Stimulated activated CD8-positive, alpha-beta memory T cell treated with anti-CD3 and anti-CD28 coated beads, Interleukin-7, amount 100 ng/mL, for 1 hour (primary cell): ENCODE measurements at regions not wholly inside any gene's neighbourhood (a gene's known extent, or its start where the extent isn't known, plus 50 kb on each side); places are given as distances from the start of the nearest gene placed in this dataset.

Experiments used
- DNase-seq, 2 donors: peaks; one replicate each; pipeline ENCODE4 v3.0.0-alpha.2; 2020; ENCODE audit warnings: low read depth in 2 of 2

DNA sequence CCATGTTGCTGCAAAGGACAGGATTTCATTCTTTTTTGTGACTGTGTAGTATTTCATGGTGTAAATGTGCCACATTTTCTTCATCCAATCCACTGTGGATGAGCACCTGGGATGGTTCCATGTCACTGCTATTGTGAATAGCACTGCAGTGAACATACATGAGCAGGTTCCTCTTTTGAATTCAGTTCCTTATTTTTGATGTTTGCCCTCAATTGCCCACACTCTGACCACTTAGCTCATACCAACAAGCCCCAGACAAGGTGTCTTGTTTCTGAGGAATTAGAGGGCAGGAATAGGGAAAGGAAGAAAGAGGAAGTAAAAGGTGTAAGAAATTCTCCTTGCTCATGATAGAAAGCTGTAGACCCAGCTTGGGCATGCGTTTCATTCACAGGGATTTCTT lies 244.2 kb upstream of the ZNF507 start:
- DNase-seq: no peak

DNA sequence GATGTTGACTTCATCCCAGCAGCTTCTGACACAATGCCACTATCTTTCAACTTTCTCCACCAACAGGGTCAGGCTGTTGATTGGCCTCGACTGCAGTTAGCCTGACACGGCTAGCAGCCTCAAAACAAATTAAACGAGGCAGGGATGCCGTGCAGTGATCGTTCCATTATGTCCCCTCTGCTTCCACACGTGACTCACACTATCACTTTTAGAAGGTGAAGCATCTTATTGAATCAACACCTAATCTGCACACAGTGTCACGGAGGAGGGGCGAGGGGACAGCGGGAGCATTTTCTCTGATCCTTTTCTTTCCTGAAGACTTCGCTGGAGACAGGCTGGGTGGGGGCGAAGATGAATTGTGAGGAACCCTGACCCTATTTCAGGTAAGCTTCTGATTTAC lies 241.9 kb upstream of the ZNF507 start:
- DNase-seq: no peak

DNA sequence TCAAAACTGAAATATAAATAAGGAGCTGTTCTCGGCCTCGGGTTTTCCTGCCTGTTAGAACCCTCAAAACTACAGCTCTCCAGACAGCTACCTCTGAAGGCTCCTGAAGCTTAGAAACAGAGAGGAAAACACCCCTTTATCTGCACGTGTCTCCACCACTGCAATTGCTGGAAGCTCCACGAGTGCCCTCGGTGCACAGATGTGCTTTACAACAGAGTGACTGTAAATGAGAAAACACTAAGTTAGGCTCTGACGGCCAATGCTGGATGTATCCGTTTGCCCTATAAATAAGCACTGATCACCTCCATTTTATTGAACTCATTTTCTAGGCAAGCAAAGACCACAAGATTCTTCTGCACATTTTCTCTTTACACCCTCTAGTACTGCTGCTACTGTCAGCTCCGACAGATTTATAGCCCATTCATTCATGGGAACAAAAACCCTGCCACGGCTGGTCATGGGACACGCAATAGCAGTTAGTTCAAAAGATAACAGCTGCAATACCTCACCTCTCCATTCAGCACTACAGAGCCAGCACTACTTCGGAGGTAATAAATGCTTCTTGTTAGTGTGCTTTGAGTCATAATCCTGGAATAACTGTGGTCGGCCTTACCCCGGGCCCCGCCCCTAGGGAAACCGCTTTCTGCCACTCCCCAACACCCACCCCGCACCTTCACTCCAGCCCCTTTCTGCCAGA lies 241.1 kb upstream of the ZNF507 start:
- no peak for DNase-seq

DNA sequence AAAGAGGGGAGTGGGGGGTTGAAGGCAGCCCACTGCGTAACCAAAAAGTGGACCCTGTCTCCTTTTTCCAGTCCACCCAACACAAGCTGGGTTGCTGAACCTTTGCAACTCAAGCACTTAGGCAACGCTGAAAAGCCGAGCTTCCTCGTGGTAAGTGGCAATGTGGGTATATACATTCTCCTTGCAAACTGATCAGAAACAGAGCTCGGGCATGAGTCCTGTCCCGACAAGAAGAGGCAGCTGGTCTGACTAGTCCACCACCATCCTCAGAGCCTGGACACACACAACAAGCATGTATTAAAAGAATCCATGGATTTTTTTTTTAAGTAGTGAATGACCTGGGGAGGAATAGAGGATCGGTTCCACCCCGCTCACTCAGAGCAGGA lies 240.6 kb upstream of the ZNF507 start:
- DNase-seq: no peak

DNA sequence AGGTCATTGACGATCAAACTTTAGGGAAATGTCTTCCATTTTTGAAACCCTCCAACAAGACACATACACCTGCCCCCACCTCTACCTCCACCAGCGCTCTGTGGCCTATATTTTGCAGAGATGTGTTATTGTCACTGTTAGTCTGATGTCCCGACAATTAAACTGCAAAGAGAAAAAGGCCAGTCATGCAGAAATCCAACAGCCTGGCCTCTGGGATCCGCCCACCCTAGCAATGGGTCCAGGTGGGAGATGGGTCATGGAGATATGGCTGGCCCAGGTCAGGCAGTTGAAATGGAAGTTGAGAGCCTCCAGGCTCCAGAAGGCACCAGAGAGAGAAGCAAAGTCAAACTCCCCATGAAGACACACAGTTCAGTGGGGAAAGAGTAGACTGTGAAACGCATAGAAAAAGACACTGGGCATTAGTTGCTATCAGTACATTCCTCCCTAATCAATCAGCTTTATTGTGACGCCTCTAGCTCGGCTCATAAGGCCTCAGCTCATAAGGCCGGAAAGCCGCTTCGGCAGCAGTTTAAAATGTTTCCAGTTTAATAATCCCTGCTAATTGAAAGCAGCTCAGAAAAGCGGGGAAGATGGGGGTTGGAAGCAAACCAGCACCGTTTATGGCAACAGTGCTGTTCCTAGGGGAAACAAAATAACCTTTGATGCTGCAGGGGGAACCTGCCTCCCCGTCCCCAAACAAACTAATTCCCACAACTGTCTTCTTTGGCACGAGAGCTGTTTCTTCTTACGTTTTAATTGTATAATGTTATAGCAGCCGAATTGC lies 239.7 kb upstream of the ZNF507 start:
- no peak for DNase-seq

DNA sequence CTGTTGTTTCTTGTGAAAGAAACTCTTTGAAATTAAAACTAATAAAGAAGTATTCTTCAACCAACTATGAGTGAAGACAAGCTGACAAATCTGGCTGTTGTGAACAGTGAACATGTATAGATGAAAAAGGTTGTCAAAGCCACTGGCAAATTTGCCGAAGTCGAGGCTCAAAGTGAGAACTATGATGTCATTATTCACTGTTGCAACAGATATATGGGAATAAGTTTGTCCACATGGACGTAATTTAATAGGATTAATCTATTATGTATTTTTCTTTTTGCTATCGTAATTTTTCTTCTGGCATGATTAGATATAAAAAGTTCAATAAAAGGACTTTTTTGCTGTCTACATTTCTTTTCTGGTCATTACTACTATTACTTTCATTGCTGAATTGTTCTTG lies 223.2 kb upstream of the ZNF507 start:
- DNase-seq: no peak

DNA sequence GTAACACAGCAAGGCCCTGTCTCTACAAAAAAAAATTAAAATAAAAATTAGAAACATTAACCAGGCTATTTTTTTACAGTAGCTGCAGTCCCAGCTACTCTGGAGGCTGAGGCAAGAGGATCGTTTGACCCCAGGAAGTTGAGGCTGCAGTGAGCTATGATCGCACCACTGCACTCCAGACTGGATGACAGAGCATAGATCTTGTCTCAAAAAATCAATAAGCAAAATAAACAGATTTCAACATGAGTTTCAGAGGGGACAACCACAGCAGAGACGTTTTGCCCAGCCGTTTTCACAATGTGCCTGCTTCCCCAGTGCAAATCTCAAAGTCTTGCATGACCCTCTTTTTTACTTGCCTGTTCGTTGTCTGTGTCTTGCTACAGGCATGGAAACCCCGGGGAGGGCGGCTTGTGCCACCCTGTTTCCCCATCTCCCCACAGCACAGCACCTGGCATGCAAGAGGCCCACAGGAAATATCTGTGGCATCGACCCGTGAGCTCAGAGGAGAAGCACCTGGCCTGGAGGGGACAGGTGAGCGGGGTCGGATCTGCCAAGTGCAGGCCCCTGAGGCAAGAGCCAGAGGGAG lies 222.0 kb upstream of the ZNF507 start:
- no peak for DNase-seq

DNA sequence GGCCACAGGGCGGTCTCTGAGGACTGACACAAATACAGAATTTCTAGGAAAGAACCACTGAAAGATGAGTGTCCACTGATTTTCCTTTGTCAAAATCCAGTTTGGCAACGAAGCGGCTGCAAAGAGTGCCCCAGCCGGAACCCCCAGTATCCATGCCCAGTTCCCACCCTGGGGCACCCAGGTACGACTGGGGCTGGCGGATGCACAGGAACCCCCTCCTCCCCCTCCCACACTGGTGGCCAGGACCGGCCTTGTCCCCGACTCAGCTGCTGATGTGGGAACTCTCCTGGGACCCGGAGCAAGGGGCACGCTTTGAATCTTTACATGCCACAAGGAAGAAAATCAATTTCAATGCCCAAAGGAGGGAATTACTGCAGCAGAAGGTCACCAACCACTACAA lies 220.8 kb upstream of the ZNF507 start:
- DNase-seq: no peak

DNA sequence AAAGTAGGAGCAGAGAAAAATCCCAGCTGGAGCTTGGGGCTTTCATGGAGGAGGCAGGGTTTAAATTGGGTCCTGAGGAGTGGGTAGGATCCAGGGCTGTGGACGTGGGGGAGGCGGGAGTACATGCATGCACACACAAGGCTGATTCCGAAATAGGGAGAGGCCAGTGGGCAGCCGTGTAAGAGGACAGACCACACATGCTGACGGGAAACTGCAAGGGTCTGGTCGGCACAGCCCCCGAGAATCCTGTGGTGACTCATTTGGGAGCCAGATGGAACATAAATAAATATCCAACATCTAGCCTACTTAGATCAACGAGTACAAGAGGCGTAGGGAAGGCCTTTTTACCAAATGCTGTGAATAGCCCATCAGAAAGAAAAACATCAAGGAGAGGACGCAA lies 216.3 kb upstream of the ZNF507 start:
- no peak for DNase-seq

DNA sequence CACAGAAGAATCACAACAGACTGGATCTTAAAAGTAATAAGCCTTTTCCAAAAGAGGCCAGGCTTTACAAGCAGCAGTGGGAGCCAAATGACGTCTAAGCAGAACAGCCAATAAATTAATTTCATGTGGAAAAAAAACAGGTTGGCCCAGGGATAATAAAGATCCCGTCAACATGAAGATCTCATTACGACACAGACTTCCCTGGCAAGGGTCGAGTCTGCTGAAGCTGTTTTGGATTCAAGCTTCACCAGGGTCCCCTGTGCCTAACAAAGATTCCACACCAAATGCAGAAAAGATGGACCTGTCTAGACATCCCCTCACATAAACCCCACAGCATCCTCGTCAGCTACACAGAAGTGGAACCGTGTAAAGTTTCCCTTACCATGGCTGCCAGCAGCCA lies 215.1 kb upstream of the ZNF507 start:
- DNase-seq: no peak

DNA sequence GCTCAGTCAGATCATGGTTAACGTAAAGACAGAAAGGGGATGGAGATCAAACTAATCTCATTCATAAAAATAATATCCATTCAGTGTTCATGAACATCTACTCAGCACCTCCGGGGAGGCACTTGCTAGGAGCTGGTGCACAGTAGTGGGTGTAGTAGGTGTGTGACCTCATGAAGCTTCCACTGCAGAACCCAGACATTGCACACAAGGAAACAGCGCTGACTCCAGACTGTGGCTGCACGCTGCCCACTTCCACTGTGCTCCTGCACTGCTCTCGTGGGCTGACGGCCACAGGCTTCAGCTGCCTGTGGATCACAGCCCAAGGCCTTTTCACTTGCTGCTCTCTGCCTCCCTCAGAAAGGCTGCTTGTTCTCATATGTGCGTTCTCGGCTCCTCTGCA lies 214.4 kb upstream of the ZNF507 start:
- no peak for DNase-seq

DNA sequence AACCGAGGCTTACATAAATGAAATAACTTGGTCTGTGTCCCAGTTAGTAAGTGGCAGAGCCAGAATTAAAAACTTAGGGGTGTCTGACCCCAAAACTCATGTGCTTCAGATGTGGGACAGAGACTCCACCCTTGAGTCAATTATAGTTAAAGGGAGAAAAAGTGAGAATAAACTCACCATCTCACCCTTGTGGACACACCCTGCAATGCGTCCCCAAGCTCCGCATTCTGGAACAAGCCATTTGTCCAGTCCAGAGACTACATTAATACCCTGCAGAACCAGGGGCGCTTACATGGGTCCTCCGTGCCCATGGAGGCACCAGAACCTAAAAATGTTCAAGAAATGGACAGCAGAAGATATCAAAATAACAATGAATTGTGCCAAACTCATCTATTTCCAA lies 207.0 kb upstream of the ZNF507 start:
- DNase-seq: no peak

DNA sequence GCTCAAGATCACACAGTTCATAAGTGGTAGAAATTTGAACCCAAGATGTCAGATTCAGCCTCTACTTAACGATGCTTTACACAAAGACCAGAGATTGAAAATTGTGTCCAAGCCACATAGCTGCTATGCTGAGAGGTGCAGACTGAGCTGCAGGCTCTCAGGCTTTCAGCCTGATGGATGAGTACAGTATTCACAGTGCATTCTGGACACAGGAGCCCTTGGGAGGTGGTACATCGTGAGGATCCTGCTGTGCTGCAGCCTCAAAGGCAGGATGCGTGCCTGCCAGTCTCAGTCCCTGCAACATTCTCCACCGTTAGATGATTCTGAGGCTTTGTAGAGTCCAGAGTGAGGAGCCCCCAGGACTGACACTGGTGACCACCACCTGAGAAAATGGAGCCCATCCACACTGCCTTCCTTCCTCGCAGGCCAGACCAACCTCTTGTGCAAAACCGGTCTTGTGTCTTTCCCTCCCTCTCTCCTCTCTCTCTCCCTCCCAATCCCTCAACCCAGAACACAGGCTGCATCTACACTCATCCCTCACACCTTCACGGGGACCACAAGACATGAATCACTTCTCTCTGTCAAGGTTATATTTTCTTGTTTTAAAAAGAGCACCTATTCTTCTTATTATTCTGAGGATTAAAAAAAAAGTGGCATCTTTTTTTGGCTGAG lies 203.4 kb upstream of the ZNF507 start:
- DNase-seq: no peak

DNA sequence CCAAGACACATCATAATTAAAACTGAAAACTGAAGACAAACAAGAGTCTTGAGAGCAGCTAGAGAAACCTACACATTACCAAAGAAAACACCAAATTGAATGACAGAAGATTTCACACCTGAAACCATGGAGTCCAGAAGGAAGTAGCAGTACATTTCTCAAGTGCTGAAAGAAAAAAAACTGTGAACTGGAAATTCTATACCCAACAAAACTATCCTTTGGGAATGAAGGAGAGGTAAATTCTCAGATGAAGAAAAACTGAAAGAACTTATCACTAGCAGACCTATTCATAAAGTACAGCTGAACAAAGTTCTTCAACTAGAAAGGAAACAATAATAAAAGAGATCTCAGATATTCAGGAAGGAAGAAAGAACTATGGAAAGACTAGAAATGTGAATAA lies 198.7 kb upstream of the ZNF507 start:
- no peak for DNase-seq

DNA sequence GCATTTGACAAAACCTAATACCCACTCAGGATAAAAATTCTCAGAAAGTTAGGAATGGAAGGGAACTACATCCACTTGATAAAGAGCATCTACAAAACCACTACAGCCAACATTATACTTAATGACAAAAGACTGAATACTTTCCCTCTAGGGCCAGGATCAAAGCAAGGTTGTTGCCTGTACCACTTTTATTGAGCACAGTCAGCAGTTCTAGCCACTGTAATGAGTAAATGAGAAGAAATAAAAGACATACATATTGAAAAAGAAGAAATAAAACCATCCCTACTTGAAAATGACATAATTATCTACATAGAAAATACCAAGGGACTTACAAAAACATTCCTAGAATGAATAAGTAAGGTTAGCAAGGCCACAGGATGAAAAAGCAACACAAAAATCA lies 194.8 kb upstream of the ZNF507 start:
- DNase-seq: no peak

DNA sequence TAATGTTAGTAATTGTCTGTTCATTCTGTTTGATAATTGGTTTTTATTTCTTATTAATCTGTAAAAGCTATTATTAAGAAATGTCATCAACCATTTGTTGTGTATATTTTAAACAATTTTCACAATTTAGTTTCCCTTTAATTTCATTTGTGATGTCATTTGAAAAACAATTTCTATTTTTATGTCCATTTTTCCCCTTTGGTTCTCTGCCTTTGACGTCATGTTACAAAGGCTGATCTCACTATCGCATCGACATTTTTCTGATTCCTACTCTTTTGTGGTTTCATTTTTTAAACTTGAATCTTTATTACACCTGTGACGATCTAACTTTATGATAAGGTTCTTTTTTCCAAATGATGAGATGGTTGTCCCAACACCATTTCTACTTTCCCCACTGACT lies 191.0 kb upstream of the ZNF507 start:
- no peak for DNase-seq

DNA sequence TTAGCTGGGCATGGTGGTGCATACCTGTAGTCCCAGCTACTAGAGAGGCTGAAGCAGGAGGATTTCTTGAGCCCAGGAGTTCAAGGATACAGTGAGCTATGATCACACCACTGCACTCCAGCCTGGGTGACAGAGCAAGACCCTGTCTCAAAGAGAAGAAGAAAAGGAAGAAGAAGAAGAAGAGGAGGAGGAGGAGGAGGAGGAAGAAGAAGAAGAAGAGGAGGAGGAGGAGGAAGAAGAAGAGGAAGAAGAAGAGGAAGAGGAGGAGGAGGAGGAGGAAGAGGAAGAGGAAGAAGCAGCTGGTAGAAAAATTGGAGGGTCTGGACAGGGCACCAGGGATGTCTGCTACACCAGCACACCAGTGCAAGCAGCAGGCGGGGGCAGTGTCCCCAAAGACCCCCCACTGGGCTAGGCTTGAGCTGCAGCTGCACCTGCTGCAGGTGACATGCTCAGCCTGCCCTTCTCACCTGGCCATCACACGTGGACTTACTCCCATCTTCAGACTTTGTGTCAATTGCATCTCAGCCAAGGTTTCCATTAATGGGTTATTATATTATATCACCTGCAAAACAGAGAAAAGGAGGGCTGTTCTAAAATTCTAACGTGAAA lies 180.9 kb upstream of the ZNF507 start:
- DNase-seq: no peak

DNA sequence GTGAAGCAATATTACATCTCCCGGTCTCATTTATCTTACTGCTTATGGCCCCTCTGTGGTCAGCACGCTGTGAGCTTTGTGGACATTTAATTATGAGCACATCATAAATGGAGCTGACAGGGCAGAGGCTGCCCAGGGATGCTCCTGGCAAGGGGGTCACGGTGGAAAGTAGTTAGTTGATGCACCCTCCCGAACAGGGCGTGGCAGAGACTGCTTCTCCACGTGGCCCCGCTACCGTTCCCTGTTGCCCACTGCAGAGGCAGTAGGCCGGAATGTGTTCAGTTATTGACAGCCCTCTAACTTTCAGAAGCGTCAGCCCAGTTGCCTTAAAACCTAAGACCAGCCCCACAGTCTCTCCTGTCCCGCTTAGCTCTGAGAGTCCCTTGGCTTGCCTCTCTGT lies 180.3 kb upstream of the ZNF507 start:
- no peak for DNase-seq

DNA sequence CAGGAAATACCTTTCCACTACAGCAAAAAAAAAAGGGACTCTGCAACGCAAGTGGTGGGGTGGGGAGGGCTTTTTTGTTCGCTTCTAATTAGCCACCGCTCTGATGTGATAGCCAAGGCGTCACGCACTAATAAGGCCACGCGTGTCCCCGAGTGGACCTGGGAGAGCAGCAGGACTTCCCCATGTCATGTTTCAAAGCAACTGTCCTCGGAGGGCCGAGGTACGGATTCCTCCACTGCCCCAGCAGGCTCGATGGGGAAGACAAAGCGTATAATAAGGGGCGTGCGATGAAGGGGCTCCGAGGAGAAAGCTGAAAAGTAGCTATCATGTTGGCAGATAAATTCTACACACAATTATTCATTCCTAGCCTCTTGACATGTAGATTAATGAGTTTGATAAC lies 179.7 kb upstream of the ZNF507 start:
- no peak for DNase-seq

DNA sequence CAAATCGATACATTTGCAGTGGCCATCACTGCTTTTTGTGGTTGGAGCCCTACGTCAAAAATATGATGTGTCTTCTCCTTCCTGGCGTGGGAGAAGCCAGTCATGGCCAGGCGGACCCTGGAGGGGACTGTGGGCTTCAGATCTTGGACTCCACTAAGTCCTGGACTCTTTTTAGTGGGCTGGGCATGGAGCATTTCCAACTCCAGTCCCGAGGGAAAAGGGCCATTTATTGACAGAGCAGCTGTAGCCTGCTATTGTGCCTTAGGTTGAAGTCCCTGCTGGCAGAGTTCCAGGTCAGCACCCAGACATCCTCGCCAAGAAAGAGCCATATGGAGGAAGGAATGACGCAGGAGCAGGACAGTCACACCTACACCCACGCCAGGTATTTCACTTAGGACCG lies 179.2 kb upstream of the ZNF507 start:
- no peak for DNase-seq

DNA sequence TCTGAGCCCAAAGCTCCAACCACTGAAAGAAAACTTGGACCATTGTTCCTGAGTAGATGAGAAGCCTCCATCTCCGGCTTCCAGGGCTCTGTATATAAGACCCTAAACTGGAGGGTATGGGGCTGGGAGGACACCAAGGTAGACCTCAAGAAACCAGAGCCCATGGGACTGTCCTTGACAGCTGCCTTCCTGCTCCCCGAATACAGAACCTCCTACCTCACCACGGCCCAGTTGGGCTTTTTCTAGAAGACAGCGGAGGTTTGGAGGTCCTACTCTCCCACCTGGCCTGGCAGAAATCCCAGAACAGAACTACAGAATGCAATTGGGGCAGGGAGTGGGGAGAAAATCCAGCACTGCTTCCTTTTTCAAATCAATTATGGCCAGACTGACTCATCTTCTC lies 177.3 kb upstream of the ZNF507 start:
- no peak for DNase-seq

DNA sequence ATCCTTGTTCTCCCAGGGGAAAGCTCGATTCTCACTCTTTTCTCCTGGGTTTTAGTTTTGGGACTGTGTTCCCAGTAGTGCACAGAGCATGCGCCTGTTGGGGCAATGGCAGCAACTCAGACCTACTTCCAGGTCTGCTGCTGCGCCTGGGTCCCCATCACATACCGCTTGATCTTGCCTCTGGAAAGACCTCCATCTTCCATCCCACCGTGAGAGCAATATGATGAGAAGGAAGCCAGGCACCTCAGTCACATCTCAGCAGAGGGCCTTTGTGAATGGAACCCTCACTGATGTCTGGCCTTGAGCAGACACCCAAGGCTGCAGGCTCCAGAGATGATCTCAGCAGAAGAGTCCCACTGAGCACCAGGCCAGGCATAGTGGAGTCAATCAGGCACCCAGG lies 176.8 kb upstream of the ZNF507 start:
- DNase-seq: no peak
